Suprapubic skin (tissue), 4 donors: ENCODE measurements at regions not wholly inside any gene's neighbourhood (a gene's known extent, or its start where the extent isn't known, plus 50 kb on each side); places are given as distances from the start of the nearest gene placed in this dataset.
"Not testable (repeated sequence)": the region's sequence is repeated elsewhere in the genome, so short reads cannot be mapped to it uniquely, and the experiment has no call there.

Source experiments
- DNase-seq, 2 donors: peaks; one replicate each; pipeline ENCODE4 v3.0.0-alpha.2; 2019; ENCODE audit warnings: low spot score in 2 of 2
- H3K27ac ChIP-seq: fragments of 200-600 bp; sonication (generic); one replicate; pipeline ENCODE4 v1.5.1; 2019
- H3K27me3 ChIP-seq: fragments of 200-600 bp; sonication (generic); one replicate; pipeline ENCODE4 v1.5.1; 2019
- H3K36me3 ChIP-seq: fragments of 200-600 bp; sonication (generic); one replicate; pipeline ENCODE4 v1.5.1; 2019
- H3K4me1 ChIP-seq: fragments of 200-600 bp; sonication (generic); one replicate; pipeline ENCODE4 v1.5.1; 2019
- H3K4me3 ChIP-seq: fragments of 200-600 bp; sonication (generic); one replicate; pipeline ENCODE4 v1.5.1; 2019; ENCODE audit warnings: mild to moderate bottlenecking
- H3K9me3 ChIP-seq: fragments of 200-600 bp; sonication (generic); one replicate; pipeline ENCODE4 v1.5.1; 2019
- EP300 ChIP-seq: sonication (generic); formaldehyde crosslinking; IDR thresholded peaks from one replicate; pipeline ENCODE4 v1.6.1; 2017; ENCODE audit warnings: antibody characterized with exemption
- POLR2A ChIP-seq, 2 donors: fragments of 450-650 bp; IDR thresholded peaks; one replicate each; pipeline ENCODE4 v1.6.1; 2017; ENCODE audit warnings: antibody characterized with exemption in 2 of 2, mild to moderate bottlenecking in 2 of 2, moderate library complexity in 2 of 2
- POLR2AphosphoS5 ChIP-seq, 3 donors: sonication (generic); formaldehyde crosslinking; IDR thresholded peaks; one replicate each; pipeline ENCODE4 v1.6.1; 2017; ENCODE audit warnings: antibody characterized with exemption in 3 of 3
- WGBS: methylation state at CpG from one replicate; pipeline ENCODE4 v1.1.5; 2018; 5-methylcytosine and 5-hydroxymethylcytosine counted together
- TF ChIP-seq, protein P1 (sequence below), 2 donors: fragments of 200-600 bp in 1 of 2; fragments of 450-650 bp in 1 of 2; sonication (generic) in 1 of 2; IDR thresholded peaks; one replicate each; pipeline ENCODE4 v1.5.1; 2016 to 2019; ENCODE audit warnings: antibody characterized with exemption in 2 of 2, mild to moderate bottlenecking in 1 of 2, moderate library complexity in 1 of 2

- Histone ChIP-seq H3K9me3 (no peaks in the 10 kb centered on the region), H3K4me1 (no peaks in the 10 kb centered on the region), H3K36me3 (no peaks in the 10 kb centered on the region), H3K4me3 (no peak overlapping the region), H3K27ac (no peak overlapping the region), H3K27me3 (no peaks in the 10 kb centered on the region)
- no peak for TF ChIP-seq EP300
- TF ChIP-seq, protein P1, sequence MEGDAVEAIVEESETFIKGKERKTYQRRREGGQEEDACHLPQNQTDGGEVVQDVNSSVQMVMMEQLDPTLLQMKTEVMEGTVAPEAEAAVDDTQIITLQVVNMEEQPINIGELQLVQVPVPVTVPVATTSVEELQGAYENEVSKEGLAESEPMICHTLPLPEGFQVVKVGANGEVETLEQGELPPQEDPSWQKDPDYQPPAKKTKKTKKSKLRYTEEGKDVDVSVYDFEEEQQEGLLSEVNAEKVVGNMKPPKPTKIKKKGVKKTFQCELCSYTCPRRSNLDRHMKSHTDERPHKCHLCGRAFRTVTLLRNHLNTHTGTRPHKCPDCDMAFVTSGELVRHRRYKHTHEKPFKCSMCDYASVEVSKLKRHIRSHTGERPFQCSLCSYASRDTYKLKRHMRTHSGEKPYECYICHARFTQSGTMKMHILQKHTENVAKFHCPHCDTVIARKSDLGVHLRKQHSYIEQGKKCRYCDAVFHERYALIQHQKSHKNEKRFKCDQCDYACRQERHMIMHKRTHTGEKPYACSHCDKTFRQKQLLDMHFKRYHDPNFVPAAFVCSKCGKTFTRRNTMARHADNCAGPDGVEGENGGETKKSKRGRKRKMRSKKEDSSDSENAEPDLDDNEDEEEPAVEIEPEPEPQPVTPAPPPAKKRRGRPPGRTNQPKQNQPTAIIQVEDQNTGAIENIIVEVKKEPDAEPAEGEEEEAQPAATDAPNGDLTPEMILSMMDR (IDR thresholded peaks at IDR 0.05): no peak
- TF ChIP-seq POLR2AphosphoS5 (IDR thresholded peaks at IDR 0.05): no peak
- TF ChIP-seq POLR2A (IDR thresholded peaks at IDR 0.05): no peak
- 88% methylated on average over 2 of the region's 2 CpGs for WGBS
- no peak for DNase-seq
Observed at GRCh38 chr2:37576831-37577230, 94.6 kb downstream of the CDC42EP3 start.

DNA sequence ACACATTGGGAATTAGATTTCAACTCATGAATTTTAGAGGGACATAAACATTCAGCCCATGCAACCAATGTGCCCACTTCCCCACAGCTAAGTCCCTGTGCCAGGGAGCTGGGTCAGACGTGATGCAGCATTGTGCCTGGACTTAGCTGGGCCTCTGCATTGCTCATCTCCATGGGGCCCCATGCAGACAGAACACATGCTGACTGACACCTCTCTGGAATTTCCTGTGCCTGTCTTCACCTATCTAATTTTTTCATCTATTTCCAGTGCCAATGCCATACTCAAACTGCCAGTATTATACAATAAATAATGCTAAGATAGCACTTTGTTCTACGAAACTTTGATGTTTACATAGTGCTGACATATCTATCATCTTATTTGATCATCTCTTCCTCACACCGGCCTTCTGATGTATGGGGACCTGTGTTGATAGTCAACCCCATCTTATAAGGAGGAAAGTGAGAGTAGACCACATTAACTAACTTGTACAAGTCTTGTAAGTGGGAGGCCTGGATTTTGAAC, 92.2 kb downstream of the CDC42EP3 start:
- WGBS: 81% methylated on average over 3 of the region's 3 CpGs
- Histone ChIP-seq H3K9me3 (no peaks in the 10 kb centered on the region), H3K36me3 (no peaks in the 10 kb centered on the region), H3K4me1 (peaks cover 19% of the 10 kb centered on the region), H3K27me3 (no peaks in the 10 kb centered on the region), H3K27ac (no peak overlapping the region), H3K4me3 (no peak overlapping the region)
- no peak for DNase-seq
- TF ChIP-seq, protein P1 (IDR thresholded peaks at IDR 0.05): no peak
- TF ChIP-seq EP300 (no peak), POLR2AphosphoS5 (IDR thresholded peaks at IDR 0.05) (no peak), POLR2A (IDR thresholded peaks at IDR 0.05) (no peak)

- not testable (repeated sequence) for H3K36me3 ChIP-seq, H3K27ac ChIP-seq, DNase-seq, H3K4me3 ChIP-seq, H3K9me3 ChIP-seq, H3K27me3 ChIP-seq
- WGBS: 94% methylated on average over 3 of the region's 3 CpGs
- peaks cover 26% of the 10 kb centered on the region for H3K4me1 ChIP-seq
Observed at GRCh38 chr2:37579949-37580348, 91.5 kb downstream of the CDC42EP3 start.

DNA sequence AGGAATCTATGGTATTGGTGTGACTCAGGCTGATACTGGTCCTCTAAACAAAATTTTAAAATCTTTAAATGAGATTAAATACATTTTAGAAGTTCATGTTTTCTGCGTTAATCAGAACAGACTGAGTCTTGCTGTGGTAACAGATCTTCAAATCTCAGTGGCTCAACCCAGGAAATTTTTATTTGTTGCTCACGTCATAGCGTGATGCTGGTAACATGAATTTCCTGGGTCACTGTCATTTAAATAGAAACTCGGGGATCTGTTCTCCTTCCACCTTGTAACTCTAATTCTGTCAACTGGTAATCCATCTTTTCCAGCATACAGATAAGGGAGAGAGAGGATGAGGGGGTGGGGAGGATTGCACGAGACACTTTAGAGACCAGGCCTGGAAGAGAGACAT, 90.0 kb downstream of the CDC42EP3 start:
- peaks cover 41% of the 10 kb centered on the region for H3K4me1 ChIP-seq
- H3K27me3 ChIP-seq: no peaks in the 10 kb centered on the region
- WGBS: 97% methylated on average over 5 of the region's 5 CpGs
- no peaks in the 10 kb centered on the region for H3K36me3 ChIP-seq
- no peaks in the 10 kb centered on the region for H3K9me3 ChIP-seq
- TF ChIP-seq, protein P1 (IDR thresholded peaks at IDR 0.05): no peak
- TF ChIP-seq EP300 (no peak), POLR2A (IDR thresholded peaks at IDR 0.05) (no peak), POLR2AphosphoS5 (IDR thresholded peaks at IDR 0.05) (no peak)
- no peak overlapping the region for H3K4me3 ChIP-seq
- DNase-seq: no peak
- H3K27ac ChIP-seq: no peak overlapping the region

- peak overlapping the region; percentile 26 for H3K27ac ChIP-seq
- H3K27me3 ChIP-seq: no peaks in the 10 kb centered on the region
- H3K4me1 ChIP-seq: peaks cover 53% of the 10 kb centered on the region
Observed at GRCh38 chr2:37582481-37583220, 88.8 kb downstream of the CDC42EP3 start.

More at GRCh38 chr2:37582481-37583220, 88.8 kb downstream of the CDC42EP3 start:
- Histone ChIP-seq H3K36me3 (no peaks in the 10 kb centered on the region), H3K9me3 (no peaks in the 10 kb centered on the region), H3K4me3 (no peak overlapping the region)
- WGBS: 54% methylated on average over 16 of the region's 16 CpGs
- DNase-seq: no peak
- TF ChIP-seq, protein P1 (IDR thresholded peaks at IDR 0.05): no peak
- no peak for TF ChIP-seq EP300
- no peak for TF ChIP-seq POLR2A (IDR thresholded peaks at IDR 0.05)
- TF ChIP-seq POLR2AphosphoS5 (IDR thresholded peaks at IDR 0.05): no peak
